SU-DHL-6 (cell line): ENCODE measurements at regions not wholly inside any gene's neighbourhood (a gene's known extent, or its start where the extent isn't known, plus 50 kb on each side); places are given as distances from the start of the nearest gene placed in this dataset.

Experiments
- H2AFZ ChIP-seq: fragments of 200-600 bp; sonication (generic); 2 replicates; pipeline ENCODE4 v1.6.1; 2014; ENCODE audit warnings: low read depth, mild to moderate bottlenecking, moderate library complexity, mixed read lengths, antibody characterized with exemption, low read length; ENCODE audit not compliant: severe bottlenecking
- H3F3A ChIP-seq: fragments of 200-600 bp; shearing (Covaris generic); 2 replicates; pipeline ENCODE4 v1.6.0; 2016; ENCODE audit warnings: antibody characterized with exemption, mild to moderate bottlenecking; ENCODE audit not compliant: insufficient read depth
- H3K27ac ChIP-seq: fragments of 200-600 bp; sonication (generic); 2 replicates; pipeline ENCODE4 v1.5.1; 2016; ENCODE audit warnings: low read depth, mild to moderate bottlenecking, low read length, moderate library complexity, mixed read lengths
- H3K27me3 ChIP-seq: fragments of 200-600 bp; sonication (generic), shearing (Covaris generic); 2 replicates; pipeline ENCODE4 v1.6.0; 2014; ENCODE audit warnings: mild to moderate bottlenecking, low read length
- H3K36me3 ChIP-seq: fragments of 200-600 bp; sonication (generic); 2 replicates; pipeline ENCODE4 v1.6.1; 2014; ENCODE audit warnings: mild to moderate bottlenecking, low read length, mixed read lengths
- H3K4me2 ChIP-seq: fragments of 300-600, 200-600 bp; shearing (Covaris generic), sonication (generic); 2 replicates; pipeline ENCODE4 v1.6.0; 2014; ENCODE audit warnings: low read length, low read depth, mild to moderate bottlenecking; ENCODE audit not compliant: poor library complexity, severe bottlenecking
- H3K4me3 ChIP-seq: fragments of 200-600 bp; sonication (generic); 2 replicates; pipeline ENCODE4 v1.5.1; 2014; ENCODE audit warnings: antibody characterized with exemption, low read length, mild to moderate bottlenecking, mixed read lengths; ENCODE audit not compliant: insufficient read depth, poor library complexity, severe bottlenecking
- H3K79me2 ChIP-seq: fragments of 200-600 bp; sonication (generic); 2 replicates; pipeline ENCODE4 v1.6.1; 2014; ENCODE audit warnings: mild to moderate bottlenecking, low read length, moderate library complexity; ENCODE audit not compliant: insufficient read depth
- H3K9ac ChIP-seq: fragments of 200-600 bp; sonication (generic); 2 replicates; pipeline ENCODE4 v1.7.0; 2014; ENCODE audit warnings: mild to moderate bottlenecking, low read length
- H3K9me2 ChIP-seq: fragments of 200-600 bp; sonication (generic); replicated peaks from 2 replicates; pipeline ENCODE4 v1.6.1; 2014; ENCODE audit warnings: low read length; ENCODE audit not compliant: insufficient read depth
- H3K9me3 ChIP-seq: fragments of 200-600 bp; sonication (generic); 2 replicates; pipeline ENCODE4 v1.6.1; 2014; ENCODE audit warnings: low read length, mixed read lengths; ENCODE audit not compliant: insufficient read depth
- H4K20me1 ChIP-seq: fragments of 200-600 bp; sonication (generic); 2 replicates; pipeline ENCODE4 v1.6.1; 2014; ENCODE audit warnings: low read depth, mild to moderate bottlenecking, antibody characterized with exemption, low read length, moderate library complexity, mixed read lengths
- EZH2phosphoT487 ChIP-seq: fragments of 200-600 bp; sonication (generic), shearing (Covaris generic); conservative IDR thresholded peaks from 2 replicates; pipeline ENCODE4 v1.6.1; 2018; ENCODE audit warnings: mild to moderate bottlenecking, antibody characterized with exemption, low read length, moderate library complexity, mixed read lengths
- TF ChIP-seq, protein P1 (sequence below): fragments of 200-600 bp; sonication (generic); IDR thresholded peaks from one replicate; pipeline ENCODE4 v1.5.1; 2017; ENCODE audit warnings: antibody characterized with exemption, mild to moderate bottlenecking, low read length, moderate library complexity; ENCODE audit not compliant: insufficient read depth, poor library complexity, severe bottlenecking

DNA sequence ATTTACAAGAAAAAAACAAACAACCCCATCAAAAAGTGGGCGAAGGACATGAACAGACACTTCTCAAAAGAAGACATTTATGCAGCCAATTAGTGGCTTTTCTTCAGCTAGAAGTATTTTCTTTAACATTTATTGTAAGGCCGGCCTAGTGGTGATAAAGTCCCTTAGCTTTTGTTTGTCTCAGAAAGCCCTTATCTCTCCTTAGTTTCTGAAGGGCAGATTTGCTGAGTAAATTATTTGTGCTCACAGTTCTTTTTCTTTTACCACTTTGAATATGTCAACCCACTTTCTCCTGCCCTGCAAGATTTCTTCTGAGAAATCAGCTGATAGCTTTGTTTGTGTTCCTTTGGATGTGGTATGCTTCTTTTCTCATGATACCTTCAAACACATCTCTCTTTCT, 344.0 kb upstream of the SYNCRIP start:
- Histone ChIP-seq H4K20me1 (no peaks in the 10 kb centered on the region), H3K9me2 (no peaks in the 10 kb centered on the region)

DNA sequence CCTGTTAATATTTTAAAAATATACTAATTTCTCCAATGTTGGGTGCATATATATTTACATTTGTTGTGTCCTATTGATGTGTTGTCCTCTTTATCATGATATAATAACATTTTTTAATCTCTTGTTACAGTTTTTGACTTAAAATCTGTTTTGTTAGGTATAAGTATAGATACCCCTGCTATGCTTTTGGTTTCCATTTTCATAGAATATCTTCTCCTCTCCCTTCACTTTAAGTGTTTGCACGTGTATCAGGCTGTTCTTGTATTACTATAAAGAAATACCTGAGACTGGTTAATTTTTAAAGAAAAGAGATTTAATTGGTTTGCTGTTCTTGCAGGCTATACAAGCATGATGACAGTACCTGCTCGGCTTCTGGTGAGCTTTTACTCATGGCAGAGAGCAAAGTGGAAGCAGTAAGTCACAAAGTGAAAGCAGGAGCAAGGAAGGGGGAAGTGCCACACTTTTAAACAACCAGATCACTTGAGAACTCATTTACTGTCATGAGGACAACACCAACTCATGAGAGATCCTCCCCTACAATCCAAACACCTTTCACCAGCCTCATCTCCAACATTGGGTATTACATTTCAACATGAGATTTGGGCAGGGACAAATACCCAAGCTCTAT, 340.5 kb upstream of the SYNCRIP start:
- Histone ChIP-seq H3K4me3 (no peak overlapping the region), H3K4me2 (no peak overlapping the region), H3K9me2 (no peaks in the 10 kb centered on the region)

More for the DNA sequence above, 344.0 kb upstream of the SYNCRIP start:
- Histone ChIP-seq H3K27me3 (no peaks in the 10 kb centered on the region), H3K79me2 (no peaks in the 10 kb centered on the region), H3K27ac (no peak overlapping the region), H3K4me3 (no peak overlapping the region), H3K9ac (no peak overlapping the region), H3K9me3 (no peaks in the 10 kb centered on the region), H3F3A (no peaks in the 10 kb centered on the region), H2AFZ (no peak overlapping the region), H3K36me3 (no peaks in the 10 kb centered on the region), H3K4me2 (no peak overlapping the region)
- TF ChIP-seq EZH2phosphoT487, result no peak
- TF ChIP-seq, protein P1, sequence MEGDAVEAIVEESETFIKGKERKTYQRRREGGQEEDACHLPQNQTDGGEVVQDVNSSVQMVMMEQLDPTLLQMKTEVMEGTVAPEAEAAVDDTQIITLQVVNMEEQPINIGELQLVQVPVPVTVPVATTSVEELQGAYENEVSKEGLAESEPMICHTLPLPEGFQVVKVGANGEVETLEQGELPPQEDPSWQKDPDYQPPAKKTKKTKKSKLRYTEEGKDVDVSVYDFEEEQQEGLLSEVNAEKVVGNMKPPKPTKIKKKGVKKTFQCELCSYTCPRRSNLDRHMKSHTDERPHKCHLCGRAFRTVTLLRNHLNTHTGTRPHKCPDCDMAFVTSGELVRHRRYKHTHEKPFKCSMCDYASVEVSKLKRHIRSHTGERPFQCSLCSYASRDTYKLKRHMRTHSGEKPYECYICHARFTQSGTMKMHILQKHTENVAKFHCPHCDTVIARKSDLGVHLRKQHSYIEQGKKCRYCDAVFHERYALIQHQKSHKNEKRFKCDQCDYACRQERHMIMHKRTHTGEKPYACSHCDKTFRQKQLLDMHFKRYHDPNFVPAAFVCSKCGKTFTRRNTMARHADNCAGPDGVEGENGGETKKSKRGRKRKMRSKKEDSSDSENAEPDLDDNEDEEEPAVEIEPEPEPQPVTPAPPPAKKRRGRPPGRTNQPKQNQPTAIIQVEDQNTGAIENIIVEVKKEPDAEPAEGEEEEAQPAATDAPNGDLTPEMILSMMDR, result no peak

DNA sequence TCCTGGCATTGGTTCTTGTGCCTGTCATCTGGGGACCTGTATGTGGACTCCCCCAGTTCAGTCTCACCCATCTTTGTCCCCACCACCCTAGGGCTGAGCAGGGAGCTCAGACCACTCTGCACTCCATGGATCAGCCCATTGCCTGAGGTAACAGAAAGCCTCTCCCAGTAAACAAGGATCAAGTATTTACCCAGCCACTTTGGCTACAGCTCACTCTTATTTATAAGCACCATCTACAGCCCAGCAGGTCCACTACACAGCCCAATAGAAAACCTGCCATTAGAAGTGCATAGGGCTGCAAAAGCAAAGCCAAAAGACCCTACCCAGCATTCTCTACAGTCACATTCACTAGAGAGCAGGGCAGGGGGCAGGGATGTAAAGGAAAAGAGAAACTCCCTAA, 335.0 kb upstream of the SYNCRIP start:
- Histone ChIP-seq H3F3A (no peaks in the 10 kb centered on the region), H3K4me2 (no peak overlapping the region), H4K20me1 (no peaks in the 10 kb centered on the region), H3K36me3 (no peaks in the 10 kb centered on the region), H3K9ac (no peak overlapping the region), H3K27me3 (no peaks in the 10 kb centered on the region), H3K79me2 (no peaks in the 10 kb centered on the region), H3K27ac (no peak overlapping the region), H3K9me2 (no peaks in the 10 kb centered on the region), H3K4me3 (no peak overlapping the region), H2AFZ (no peak overlapping the region), H3K9me3 (no peaks in the 10 kb centered on the region)
- no peak for TF ChIP-seq EZH2phosphoT487
- TF ChIP-seq, protein P1, result no peak

More for the DNA sequence above, 340.5 kb upstream of the SYNCRIP start:
- TF ChIP-seq EZH2phosphoT487, result no peak
- TF ChIP-seq, protein P1, result no peak
- H3K9ac ChIP-seq, result no peak overlapping the region
- H3K27ac ChIP-seq, result no peak overlapping the region
- H3K36me3 ChIP-seq, result no peaks in the 10 kb centered on the region
- no peaks in the 10 kb centered on the region for H4K20me1 ChIP-seq
- no peaks in the 10 kb centered on the region for H3K79me2 ChIP-seq
- no peaks in the 10 kb centered on the region for H3K27me3 ChIP-seq
- H3K9me3 ChIP-seq, result no peaks in the 10 kb centered on the region
- no peaks in the 10 kb centered on the region for H3F3A ChIP-seq
- H2AFZ ChIP-seq, result no peak overlapping the region
